ENCODE measurements at regions not wholly inside any gene's neighbourhood (a gene's known extent, or its start where the extent isn't known, plus 50 kb on each side); places are given as distances from the start of the nearest gene placed in this dataset.
"Not testable (repeated sequence)": the region's sequence is repeated elsewhere in the genome, so short reads cannot be mapped to it uniquely, and the experiment has no call there.

- Histone ChIP-seq H3K27me3 (ENCODE audit: control insufficient read depth, insufficient read depth, low read length, poor library complexity, severe bottlenecking) (no peaks in the 10 kb centered on the region), H3K4me1 (ENCODE audit: control insufficient read depth, insufficient read depth, low read length) (no peaks in the 10 kb centered on the region), H3K9me3 (ENCODE audit: control insufficient read depth, low read length) (peaks cover 29% of the 10 kb centered on the region), H3K36me3 (ENCODE audit: control insufficient read depth, insufficient read depth, low read length) (no peaks in the 10 kb centered on the region), H3K9ac (ENCODE audit: extremely low read depth, low read length, poor library complexity, severe bottlenecking) (no peak overlapping the region), H3K27ac (ENCODE audit: low read depth, low read length) (no peak overlapping the region), H3K4me3 (ENCODE audit: low read length) (no peak overlapping the region)
- peak; percentile 0 for DNase-seq
- Mint-ChIP-seq H3K4me1 (no peaks in the 10 kb centered on the region), H3K9me3 (peaks cover 46% of the 10 kb centered on the region), H3K4me3 (no peak overlapping the region), H3K27me3 (ENCODE audit: insufficient read depth) (peaks cover 4% of the 10 kb centered on the region), H3K36me3 (ENCODE audit: low read depth) (peaks cover 6% of the 10 kb centered on the region), H3K27ac (no peak overlapping the region)
- TF ChIP-seq CTCF (conservative IDR thresholded peaks at IDR 0.05) = no peak
- 59 to 70% methylated on average over 4 of the region's 4 CpGs for WGBS, 2 experiments (ENCODE audit: insufficient coverage in 1 of 2, insufficient read length in 1 of 2)
Observed at GRCh38 chr5:133859073-133859472, 109.4 kb downstream of the C5orf15 start.

GRCh38 chr5:133857595-133858313 lies 110.7 kb downstream of the C5orf15 start:
- not testable (repeated sequence) for H3K27me3 Mint-ChIP-seq (ENCODE audit: insufficient read depth); H3K27ac ChIP-seq (ENCODE audit: low read depth, low read length); H3K4me3 ChIP-seq (ENCODE audit: low read length); H3K4me1 Mint-ChIP-seq; H3K27me3 ChIP-seq (ENCODE audit: control insufficient read depth, insufficient read depth, low read length, poor library complexity, severe bottlenecking); H3K4me1 ChIP-seq (ENCODE audit: control insufficient read depth, insufficient read depth, low read length); H3K9ac ChIP-seq (ENCODE audit: extremely low read depth, low read length, poor library complexity, severe bottlenecking); H3K27ac Mint-ChIP-seq; H3K4me3 Mint-ChIP-seq; H3K36me3 ChIP-seq (ENCODE audit: control insufficient read depth, insufficient read depth, low read length); H3K36me3 Mint-ChIP-seq (ENCODE audit: low read depth)
- WGBS, 2 experiments (ENCODE audit: insufficient coverage in 1 of 2, insufficient read length in 1 of 2) = 89 to 97% methylated on average over 19 to 44 of the region's 44 CpGs
- H3K9me3 ChIP-seq (ENCODE audit: control insufficient read depth, low read length) = peaks cover 29% of the 10 kb centered on the region
- peak; percentile 14 for DNase-seq
- peaks cover 46% of the 10 kb centered on the region for H3K9me3 Mint-ChIP-seq

GRCh38 chr5:133854554-133854953 lies 113.9 kb downstream of the C5orf15 start:
- H3K36me3 ChIP-seq (ENCODE audit: control insufficient read depth, insufficient read depth, low read length) = no peaks in the 10 kb centered on the region
- TF ChIP-seq CTCF (conservative IDR thresholded peaks at IDR 0.05) = no peak
- no peak overlapping the region for H3K4me3 ChIP-seq (ENCODE audit: low read length)
- H3K27ac ChIP-seq (ENCODE audit: low read depth, low read length) = no peak overlapping the region
- H3K9me3 ChIP-seq (ENCODE audit: control insufficient read depth, low read length) = peaks cover 19% of the 10 kb centered on the region
- H3K27ac Mint-ChIP-seq = no peak overlapping the region
- H3K9ac ChIP-seq (ENCODE audit: extremely low read depth, low read length, poor library complexity, severe bottlenecking) = no peak overlapping the region
- H3K27me3 Mint-ChIP-seq (ENCODE audit: insufficient read depth) = peaks cover 14% of the 10 kb centered on the region
- peaks cover 5% of the 10 kb centered on the region for H3K36me3 Mint-ChIP-seq (ENCODE audit: low read depth)
- no peak for DNase-seq
- WGBS, 2 experiments (ENCODE audit: insufficient coverage in 1 of 2, insufficient read length in 1 of 2) = 88 to 93% methylated on average over 7 to 8 of the region's 8 CpGs
- no peaks in the 10 kb centered on the region for H3K4me1 ChIP-seq (ENCODE audit: control insufficient read depth, insufficient read depth, low read length)
- H3K9me3 Mint-ChIP-seq = peaks cover 37% of the 10 kb centered on the region
- no peaks in the 10 kb centered on the region for H3K4me1 Mint-ChIP-seq
- H3K4me3 Mint-ChIP-seq = no peak overlapping the region
- H3K27me3 ChIP-seq (ENCODE audit: control insufficient read depth, insufficient read depth, low read length, poor library complexity, severe bottlenecking) = no peaks in the 10 kb centered on the region

All from endodermal cell (in vitro differentiated cells).